Myocyte (in vitro differentiated cells): ENCODE measurements at regions not wholly inside any gene's neighbourhood (a gene's known extent, or its start where the extent isn't known, plus 50 kb on each side); places are given as distances from the start of the nearest gene placed in this dataset.
"Not testable (repeated sequence)": the region's sequence is repeated elsewhere in the genome, so short reads cannot be mapped to it uniquely, and the experiment has no call there.

ENCODE experiments used
- DNase-seq: peaks from one replicate; pipeline ENCODE4 v3.0.0-alpha.2; 2012; ENCODE audit warnings: low read depth

DNA sequence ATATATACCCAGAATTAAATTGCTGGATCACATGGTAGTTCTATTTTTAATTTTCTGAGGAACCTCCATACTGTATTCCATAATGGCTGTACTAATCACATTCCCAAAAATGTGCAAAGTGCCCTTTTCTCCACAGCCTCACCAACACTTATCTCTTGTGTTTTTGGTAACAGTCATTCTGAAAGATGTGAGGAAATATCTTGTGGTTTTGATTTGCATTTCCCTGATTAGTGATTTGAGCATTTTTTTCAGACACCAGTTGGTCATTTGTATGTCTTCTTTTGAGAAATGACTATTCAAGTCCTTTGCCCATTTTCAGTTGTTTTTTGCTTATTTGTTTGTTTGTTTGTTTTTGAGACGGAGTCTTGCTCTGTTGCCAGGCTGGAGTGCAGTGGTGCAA lies 98.1 kb upstream of the SIMC1 start:
- not testable (repeated sequence) for DNase-seq

DNA sequence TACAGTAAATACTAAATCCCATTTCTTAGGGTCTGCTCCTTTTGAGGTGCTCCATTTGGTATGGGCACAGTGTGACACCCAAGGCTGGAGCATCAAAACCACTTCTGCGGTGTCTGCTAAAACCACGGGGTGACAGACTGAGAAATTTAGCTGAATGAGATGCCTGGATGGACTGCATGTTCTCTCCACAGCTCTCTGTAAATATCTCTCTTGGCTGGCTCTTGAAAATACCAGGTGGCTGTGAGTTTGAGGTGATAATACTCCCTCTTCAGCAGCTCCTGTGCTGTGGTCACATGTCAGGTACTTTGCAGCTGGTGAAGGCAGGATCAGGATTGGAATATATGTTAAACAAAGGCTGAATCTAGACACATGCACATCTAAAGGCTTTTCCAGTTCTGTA lies 93.7 kb upstream of the SIMC1 start:
- no peak for DNase-seq

DNA sequence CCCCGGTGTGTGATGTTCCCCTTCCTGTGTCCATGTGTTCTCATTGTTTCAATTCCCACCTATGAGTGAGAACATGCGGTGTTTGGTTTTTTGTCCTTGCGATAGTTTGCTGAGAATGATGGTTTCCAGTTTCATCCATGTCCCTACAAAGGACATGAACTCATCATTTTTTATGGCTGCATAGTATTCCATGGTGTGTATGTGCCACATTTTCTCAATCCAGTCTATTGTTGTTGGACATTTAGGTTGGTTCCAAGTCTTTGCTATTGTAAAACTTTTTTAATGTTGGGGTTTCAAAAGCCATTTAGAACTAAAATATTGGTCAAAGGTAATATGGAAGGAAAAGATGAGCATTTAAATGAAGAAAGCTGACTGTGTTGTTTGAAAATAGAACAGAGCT lies 88.3 kb upstream of the SIMC1 start:
- not testable (repeated sequence) for DNase-seq

DNA sequence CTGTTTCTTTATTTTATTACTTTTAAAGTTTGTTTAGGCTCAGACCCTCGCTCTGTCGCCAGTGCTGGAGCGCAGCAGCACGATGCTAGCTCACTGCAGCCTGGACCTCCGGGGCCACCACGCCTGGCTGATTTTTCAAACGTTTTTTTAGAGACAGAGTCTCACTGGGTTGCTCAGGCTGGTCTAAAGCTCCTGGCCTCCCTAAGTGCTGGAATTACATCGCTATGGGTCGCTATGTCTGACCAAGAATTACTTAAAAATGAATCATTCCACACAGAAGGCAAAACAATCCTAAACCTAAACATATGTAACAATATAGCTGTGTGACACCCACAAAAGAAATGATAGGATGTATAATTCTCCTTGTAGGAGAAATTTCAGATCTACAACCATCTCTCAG lies 86.9 kb upstream of the SIMC1 start:
- DNase-seq = no peak

DNA sequence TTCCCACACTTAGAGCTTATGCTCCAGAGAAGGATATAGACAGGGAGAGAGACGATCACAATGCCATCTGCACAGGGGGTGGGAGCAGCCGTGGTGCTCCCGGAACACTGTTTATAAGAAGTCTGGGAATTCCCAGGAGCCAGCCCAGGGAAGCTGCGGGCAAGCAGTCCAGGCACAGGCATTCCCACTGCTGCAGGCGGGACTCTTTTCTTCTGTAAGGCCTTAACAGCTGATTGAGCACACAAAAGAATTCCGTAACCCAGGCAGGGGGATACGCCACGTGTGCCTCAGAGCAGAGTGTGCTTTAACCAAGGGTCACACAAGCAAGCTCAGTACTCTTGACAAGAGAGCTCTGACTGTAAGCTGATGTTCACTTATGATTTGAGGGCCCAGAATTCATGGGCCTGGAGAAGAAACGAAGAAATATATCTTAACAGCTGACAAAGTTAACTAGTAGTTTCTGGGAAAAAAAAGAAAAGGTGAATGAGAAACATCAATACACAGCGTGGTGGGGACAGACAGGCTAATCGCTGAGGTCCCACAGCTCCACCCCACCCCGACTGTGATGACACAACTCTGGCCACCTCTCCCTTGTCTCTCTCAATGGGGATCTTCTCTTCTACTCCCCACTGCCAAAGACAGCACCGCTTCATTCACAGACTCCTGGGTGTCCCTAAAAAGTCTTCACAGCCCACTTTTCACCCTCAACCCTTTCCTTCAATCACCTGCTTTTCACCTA lies 85.9 kb upstream of the SIMC1 start:
- no peak for DNase-seq

DNA sequence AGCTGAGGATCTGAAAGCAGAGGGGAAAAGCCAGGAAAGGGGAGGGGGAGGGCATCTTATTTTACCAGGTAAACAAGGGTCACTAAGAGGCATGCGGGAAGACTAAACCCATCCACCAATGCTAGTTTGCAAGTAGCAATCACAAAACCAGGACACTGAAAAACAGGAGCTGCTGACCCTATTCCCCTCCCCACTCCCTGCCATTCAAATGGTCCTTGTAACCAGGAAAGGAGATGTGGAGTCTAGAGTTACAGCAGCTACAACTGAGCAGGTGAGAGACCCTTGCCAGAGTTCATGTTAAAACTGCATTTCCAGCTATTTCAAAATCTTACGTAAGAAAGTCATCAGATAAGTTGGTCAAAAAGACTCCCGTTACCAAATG lies 85.3 kb upstream of the SIMC1 start:
- no peak for DNase-seq

DNA sequence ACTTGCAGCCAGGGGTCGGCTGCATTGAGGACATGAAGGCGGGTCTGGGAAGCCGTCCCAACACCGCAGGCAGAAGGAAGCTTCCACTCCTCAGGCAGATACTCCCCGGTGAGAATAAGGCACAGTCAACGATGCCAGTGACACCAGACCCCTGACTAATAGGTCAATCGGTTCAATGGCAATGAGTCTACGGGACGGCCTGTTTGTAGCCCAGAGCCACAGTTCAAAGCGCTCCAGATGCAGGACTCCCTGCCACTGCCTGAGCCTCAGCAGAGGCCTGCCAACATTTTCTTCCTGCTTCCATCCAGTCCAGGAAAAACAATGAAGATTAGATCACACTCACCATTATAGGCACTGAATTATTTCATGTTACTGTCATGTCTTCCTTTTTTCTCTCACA lies 84.5 kb upstream of the SIMC1 start:
- DNase-seq = no peak

DNA sequence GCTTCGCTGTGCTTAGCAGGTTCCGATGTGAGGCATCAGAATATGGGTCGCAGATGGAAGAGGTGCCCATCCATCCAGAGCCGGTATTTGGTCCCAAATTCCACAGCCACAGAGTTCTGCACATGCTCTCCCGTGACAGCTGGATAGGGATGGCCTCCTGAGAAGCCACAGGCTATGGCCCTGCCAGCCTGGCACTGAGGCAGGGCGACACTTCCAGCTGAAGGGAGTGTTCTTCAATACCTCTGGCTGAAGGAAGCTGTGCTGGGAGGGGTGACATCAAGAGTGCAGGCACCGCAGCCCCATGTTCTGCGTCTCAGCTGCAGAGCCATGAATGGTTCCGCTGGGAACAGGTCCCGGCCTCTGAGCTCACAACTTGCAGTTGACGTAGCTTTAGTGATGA lies 83.4 kb upstream of the SIMC1 start:
- no peak for DNase-seq

DNA sequence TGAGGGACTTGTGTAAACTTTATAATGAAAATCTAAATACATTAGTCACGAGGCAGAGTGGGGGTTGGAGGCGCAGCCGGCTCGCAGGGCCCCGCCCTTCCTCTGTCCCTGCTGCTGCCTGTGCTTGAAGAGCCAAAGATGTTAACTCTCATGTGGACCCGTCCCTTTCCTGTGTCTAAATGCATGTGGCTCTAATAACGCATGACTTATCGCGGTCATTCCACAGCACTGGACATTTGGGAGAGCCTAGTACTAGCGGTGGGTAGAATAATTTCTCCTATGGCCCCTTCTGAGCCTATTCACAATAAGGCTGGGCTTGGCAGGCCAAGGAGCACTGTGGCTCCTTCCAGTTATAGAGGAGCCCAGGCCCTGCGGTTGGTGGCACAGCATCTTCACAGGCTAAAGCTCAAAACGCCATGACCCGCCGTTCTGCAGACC lies 82.3 kb upstream of the SIMC1 start:
- no peak for DNase-seq

DNA sequence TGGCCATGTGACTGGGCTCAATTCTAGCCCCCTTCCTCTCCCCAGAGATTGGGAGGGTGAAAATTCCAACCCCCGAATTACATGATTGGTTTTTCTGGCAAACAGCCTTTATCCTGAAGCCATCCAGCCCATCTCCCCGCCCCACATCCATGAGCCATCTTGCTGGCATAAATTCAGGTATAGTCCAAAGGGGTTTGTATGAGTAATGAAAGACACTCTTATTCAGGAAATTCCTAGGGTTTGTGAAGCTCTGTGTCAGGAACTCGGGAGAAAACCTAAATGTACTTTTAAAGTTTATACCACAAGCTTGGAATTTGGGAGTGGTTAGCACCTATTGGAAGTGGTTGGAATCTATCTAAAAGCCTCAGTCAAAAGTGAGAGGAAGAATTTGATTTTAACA lies 80.6 kb upstream of the SIMC1 start:
- no peak for DNase-seq

DNA sequence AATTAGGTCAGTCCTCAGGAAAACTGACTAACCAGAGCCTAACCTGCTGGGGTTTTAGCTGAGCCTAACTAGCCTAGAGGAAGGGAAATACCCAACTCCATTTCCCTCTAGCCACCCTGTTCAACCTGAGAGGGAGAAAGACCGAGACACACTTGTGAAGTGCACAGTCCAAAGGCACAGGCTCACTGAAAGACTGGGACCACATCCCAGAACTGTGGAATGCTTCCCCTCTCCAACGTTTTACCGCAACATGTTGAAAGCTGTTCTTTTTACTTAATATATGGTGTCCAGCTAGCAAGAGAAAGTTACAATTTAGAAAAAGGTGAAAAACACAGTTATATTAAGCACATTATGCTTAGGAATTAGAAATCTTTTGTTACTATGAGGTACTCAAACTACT lies 76.8 kb upstream of the SIMC1 start:
- no peak for DNase-seq

DNA sequence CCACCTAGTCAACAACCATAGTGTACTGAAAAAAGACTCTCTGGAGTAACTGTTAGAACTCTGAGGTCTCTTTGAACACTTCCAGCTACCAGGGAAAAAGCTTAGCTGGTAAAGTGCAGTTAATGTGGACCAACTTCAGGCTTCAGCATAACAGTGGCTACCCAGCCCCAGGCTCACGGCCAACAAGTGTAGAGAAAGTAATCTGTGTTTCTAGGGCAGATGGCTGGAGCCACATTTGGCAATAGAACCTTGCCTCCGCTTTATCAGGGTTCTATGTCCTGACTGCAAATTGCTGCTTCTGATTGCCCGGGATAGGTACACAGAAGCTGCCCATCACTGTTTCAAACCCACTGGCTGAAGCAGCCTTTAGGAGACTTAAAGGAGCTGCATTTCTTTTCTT lies 76.0 kb upstream of the SIMC1 start:
- DNase-seq = peak; percentile 12

DNA sequence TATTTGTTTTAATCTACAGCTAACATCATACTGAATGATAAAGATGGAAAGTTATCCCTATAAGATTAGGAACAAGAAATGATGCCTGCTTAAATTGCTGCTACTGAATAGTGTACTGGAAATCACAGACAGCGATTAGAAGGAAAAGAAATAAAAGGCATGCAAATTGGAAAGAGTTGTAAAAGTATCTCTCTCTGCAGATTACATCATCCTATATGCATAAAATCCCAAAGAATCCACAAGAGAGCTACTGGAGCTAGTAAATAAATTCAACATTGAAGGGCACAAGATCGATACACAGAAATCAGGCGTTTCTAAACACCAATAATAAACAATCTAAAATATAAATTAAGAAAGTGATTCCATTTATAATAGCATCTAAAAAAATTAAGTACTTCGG lies 75.3 kb upstream of the SIMC1 start:
- DNase-seq = no peak

DNA sequence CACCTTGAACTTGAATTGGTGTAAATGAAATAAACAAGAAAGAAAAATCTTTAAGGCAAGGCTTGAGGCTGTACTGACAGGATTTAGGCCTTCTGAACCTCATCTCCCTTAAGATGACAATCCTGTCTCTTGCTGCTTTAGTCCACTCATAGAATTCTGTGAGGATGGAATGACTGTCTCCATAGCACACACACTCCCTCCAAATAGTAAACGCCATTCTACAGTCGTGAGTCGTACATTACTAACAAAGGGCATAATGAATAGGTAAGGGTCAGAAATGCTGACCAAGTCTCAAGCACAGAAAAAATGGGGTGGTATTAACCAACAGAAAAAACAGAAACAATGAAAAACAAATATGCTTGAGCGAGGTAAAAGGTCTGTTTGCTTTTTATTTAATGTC lies 71.8 kb upstream of the SIMC1 start:
- DNase-seq = no peak

DNA sequence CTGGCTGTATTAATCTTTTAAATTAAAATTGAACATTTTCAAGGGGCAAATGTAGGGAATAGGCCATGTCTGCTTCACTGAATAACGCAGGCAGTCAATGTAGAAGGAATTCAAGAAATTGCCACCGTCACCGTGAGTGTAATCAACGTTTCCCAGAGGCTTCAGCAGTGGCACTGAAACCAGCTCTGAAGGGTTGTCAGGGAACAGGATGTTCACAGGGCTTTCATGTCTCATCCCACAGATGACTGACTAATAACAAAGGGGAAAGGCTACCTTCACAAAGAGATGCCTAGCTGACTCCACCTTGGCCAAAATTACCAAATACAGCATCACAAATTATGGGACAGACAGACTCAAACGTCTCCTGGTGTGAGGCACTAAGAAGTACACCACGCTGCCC lies 70.4 kb upstream of the SIMC1 start:
- DNase-seq = no peak

DNA sequence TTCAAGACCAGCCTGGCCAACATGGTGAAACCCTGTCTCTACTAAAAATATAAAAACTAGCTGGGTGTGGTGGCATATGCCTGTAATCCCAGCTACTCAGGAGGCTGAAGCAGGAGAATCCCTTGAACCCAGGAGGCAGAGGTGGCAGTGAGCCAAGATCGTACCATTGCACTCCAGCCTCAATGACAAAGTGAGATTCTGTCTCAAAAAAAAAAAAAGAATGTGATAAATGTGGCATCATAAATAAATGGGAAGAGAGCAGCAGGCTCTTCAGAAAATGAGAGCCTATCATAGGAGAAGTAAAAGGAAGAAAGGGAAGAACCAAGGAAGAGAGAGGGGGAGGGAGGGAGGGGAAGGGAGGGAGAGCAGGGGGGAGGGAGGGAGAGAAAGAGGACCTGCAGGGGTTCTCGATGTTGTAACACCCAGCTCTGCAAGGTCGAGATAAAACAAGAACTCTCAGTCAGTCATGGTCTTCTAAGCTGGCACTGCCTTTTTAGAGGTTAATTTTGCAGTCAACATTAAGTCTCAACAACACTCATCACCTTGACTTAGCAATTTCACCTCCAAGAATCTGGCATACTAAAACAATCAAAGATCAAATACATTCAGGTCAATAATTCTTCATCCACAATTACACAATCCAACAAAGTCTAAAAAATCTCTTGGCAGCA lies 68.7 kb upstream of the SIMC1 start:
- DNase-seq = no peak

DNA sequence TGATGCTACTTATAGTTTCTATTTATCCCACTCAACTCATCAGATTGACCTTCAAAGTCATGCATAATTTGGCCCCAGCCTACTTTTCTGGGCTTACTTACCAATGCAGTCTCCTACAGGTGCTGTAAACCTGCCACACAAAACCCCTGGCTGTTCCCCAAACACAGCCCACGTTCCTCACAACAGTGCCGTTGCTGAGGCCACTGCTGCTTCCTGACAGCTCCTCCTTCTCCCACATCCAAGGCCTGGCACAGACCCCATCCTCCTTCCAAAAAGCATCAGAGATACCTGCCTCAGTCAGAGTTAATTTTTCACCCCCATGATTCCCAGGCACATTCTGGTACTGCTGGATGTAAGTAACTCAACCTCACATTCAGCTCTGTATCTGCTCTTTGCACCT lies 68.1 kb upstream of the SIMC1 start:
- DNase-seq = no peak

DNA sequence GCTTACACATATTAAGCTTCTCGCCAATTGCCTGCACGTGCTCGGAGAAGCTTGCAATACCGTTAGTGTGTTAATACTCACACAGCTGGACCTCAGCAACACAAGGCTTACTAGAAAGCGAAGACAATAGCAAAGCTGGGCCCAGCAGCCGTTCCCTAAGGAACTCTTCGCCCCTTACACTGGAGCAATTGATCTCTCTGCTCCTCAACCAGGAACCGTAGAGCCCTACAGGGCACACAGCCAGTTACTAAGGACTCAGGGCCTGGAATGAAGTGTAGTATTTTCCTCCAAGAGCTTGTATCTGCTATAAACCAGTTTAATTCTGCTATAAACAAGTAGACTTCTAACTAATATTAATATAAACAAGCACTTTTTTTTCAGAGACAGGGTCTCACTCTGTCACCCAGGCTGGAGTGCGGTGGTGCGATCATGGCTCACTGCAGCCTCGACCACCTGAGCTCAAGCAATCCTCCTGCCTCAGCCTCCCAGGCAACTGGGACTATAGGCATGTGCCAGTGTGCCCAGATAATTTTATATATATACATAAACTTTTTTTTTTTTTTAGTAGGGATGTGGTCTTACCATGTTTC lies 67.0 kb upstream of the SIMC1 start:
- DNase-seq = no peak

DNA sequence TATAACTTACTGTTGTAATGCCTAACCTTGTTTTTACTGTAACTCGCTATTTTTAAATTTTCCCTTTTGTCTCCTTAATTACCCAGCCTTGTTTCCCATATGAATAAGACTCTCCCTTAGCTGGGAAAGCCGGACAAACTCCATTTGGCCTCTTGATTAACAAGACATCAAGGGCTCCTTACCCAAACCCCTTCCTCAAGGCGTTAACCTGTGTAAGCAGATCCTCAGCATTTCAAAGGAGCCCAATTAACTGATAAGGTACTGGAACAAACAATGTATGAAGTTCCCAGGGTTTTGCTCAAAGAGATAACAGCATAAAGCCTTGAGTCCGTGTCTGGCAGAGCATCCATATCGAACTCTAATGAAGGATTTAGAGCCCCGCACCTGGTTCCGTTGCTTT lies 66.0 kb upstream of the SIMC1 start:
- DNase-seq = no peak

DNA sequence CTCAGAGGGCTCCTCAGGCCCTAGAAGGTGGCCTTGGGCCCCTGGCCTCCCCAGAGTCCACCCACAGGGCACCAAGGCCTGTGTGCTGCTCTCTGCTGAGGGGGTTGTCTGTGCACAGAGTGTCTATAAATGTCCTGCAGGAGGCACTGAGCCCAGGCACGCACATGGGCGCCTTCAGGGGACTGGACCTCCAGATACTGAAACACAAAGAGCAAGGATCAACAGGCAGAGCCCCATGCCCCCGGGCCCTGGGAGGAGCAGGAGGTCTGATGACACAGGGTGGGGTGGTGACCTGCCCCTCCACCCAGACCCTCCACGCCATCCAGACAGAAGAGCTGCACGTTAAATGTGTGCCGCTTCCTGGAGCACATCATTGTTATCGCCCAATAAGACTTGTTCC lies 64.6 kb upstream of the SIMC1 start:
- no peak for DNase-seq

DNA sequence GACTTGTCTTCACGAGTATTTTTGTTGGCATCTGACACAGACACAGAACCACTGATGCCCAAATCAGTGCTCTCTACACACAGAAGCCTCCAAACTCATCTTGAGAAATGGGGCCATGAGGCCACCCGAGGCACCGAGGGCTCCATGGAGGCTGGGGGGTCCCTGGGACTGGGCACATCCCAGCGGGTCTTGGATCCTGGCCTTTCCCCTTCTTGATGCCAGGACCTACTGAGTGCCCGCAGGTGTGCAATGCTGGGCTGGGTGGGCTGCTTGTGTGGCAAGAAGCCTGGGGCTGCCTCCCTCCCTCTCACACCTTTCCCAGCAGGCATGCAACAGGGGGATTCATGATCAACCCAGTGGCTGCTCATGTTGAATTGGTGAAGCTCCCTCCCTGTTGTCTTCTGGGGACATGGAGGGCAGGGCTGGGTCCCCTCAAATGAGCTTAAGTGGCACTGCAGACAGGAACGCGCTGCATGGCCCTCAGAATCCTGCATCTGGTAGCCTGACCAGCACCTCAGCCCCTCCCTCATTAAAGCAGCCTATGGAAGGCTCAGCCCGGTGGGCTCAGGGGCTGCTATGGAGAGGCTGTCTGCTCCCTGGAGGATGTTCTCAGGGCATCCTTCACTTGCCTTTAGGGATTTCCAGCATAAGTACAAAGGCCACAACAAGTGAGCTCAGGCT lies 63.7 kb upstream of the SIMC1 start:
- DNase-seq = no peak

DNA sequence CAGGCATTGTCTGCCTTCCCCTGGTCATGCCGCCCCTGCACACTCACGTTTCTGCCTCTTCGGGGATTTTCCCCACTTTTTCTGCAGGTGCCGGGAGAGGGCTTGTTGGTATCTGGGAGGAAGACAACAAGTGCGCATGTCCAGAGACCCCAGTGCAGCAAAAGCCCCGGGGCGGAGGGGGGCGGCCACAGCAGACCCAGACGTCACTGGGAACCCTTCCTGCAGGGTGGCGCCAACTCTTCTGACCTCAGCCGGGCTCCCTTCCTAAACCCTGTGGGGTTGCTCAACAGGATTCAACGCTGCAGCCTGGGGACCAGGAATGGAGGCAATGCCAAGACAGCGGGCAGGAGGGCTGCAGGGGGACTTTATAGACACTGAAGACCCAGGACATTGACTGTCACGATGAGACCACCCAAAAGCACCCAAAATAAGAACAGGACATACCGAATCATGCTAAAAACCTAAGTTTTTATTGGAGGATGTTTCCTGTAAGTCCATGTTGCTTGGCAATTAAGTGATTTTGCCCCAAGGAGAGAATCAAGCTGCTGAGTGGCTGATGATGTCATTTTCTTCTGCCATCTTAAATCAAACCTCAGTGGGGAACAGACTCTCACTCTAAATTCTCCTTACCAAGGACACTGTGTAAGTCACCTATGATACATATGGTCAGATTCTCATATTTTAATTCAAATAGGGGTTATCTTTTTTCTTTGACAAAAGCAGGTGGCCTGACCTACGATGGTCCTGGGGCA lies 62.9 kb upstream of the SIMC1 start:
- no peak for DNase-seq
